Smooth muscle cell (in vitro differentiated cells): ENCODE measurements at regions not wholly inside any gene's neighbourhood (a gene's known extent, or its start where the extent isn't known, plus 50 kb on each side); places are given as distances from the start of the nearest gene placed in this dataset.
A peak's percentile ranks its signal among the peaks of the same experiment; 100 is the strongest.

ENCODE experiments used
- DNase-seq: peaks from one replicate; lab custom pipeline; 2025; ENCODE audit not compliant: unreplicated experiment; lab: John Stamatoyannopoulos, UW
- H2AFZ ChIP-seq: fragments of 200-600 bp; sonication (generic); 2 replicates; pipeline ENCODE4 v1.6.0; 2016; ENCODE audit warnings: antibody characterized with exemption, low read depth, mild to moderate bottlenecking
- H3F3A ChIP-seq: fragments of 200-600 bp; sonication (generic); 2 replicates; pipeline ENCODE4 v1.6.0; 2017; ENCODE audit warnings: antibody characterized with exemption, low read depth
- H3K27ac ChIP-seq: fragments of 200-600 bp; sonication (generic); 2 replicates; pipeline ENCODE4 v1.5.1; 2016; ENCODE audit warnings: low read depth, mild to moderate bottlenecking
- H3K27me3 ChIP-seq: fragments of 200-600 bp; sonication (generic); 2 replicates; pipeline ENCODE4 v1.6.1; 2016; ENCODE audit warnings: low read depth, mild to moderate bottlenecking
- H3K36me3 ChIP-seq: fragments of 200-600 bp; sonication (generic); 2 replicates; pipeline ENCODE4 v1.5.1; 2016; ENCODE audit warnings: low read depth
- H3K4me1 ChIP-seq: fragments of 200-600 bp; sonication (generic); 2 replicates; pipeline ENCODE4 v1.5.1; 2016; ENCODE audit warnings: low read depth
- H3K4me2 ChIP-seq: fragments of 200-600 bp; sonication (generic); 2 replicates; pipeline ENCODE4 v1.6.0; 2016; ENCODE audit warnings: mild to moderate bottlenecking
- H3K4me3 ChIP-seq: fragments of 200-600 bp; sonication (generic); 2 replicates; pipeline ENCODE4 v1.5.1; 2016; ENCODE audit warnings: mild to moderate bottlenecking
- H3K79me2 ChIP-seq: fragments of 200-600 bp; sonication (generic); 2 replicates; pipeline ENCODE4 v1.6.0; 2016; ENCODE audit warnings: low read depth, mild to moderate bottlenecking
- H3K9ac ChIP-seq: fragments of 200-600 bp; sonication (generic); 2 replicates; pipeline ENCODE4 v1.6.0; 2016; ENCODE audit warnings: low read depth
- H3K9me3 ChIP-seq: fragments of 200-600 bp; sonication (generic); replicated peaks from 2 replicates; pipeline ENCODE4 v1.5.1; 2016; ENCODE audit warnings: low read depth
- H4K20me1 ChIP-seq: fragments of 200-600 bp; sonication (generic); 2 replicates; pipeline ENCODE4 v1.6.0; 2016; ENCODE audit warnings: low read depth
- CTCF ChIP-seq: fragments of 200-600 bp; sonication (generic); IDR thresholded peaks from 2 replicates; pipeline ENCODE4 v1.5.1; 2017; ENCODE audit warnings: borderline replicate concordance, mild to moderate bottlenecking, antibody characterized with exemption; ENCODE audit not compliant: insufficient read depth, poor library complexity, severe bottlenecking
- WGBS: methylation state at CpG from one replicate; pipeline ENCODE4 v1.1.7; 2016; ENCODE audit warnings: low lambda C conversion rate; 5-methylcytosine and 5-hydroxymethylcytosine counted together

DNA sequence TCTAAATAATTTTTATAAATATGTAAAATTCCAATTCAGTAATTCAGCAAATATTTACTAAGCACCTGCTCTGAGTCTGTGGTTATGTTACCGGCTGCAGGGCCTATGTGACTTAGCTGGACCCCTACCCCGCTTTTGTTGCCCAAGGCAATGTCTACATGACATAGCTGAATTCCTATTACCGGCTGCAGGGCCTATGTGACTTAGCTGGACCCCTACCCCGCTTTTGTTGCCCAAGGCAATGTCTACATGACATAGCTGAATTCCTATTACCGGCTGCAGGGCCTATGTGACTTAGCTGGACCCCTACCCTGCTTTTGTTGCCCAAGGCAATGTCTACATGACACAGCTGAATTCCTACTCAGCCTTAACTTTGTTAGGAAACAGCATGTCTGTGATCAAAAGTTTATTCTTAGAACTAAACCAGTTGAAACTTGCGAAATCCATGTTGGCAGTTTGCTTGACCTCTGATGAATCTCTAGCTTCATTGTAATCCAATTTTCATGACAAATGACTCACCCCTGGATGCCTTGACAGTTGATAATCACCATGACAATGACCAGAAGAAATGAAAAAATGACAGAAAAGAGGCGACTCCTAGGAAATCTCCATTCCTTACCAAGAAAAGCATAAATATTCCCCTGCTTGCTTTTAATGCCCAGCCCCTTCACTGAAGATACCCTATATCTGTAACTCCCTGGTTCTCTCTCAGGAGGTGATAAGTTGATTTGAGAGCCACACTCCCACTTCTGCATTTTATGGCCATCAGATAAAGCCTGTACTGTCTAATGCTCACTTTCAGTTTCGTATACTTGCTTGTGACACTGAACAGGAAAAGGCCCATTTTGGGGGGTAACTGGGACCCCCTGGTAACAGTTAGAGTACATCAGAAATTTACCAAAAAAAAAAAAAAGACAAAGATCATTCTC lies 148.4 kb upstream of the SYT10 start:
- no peak for DNase-seq
- WGBS, result 44% methylated on average over 8 of the region's 8 CpGs
- H4K20me1 ChIP-seq, result no peaks in the 10 kb centered on the region
- no peaks in the 10 kb centered on the region for H3K79me2 ChIP-seq
- peaks cover 16% of the 10 kb centered on the region for H3K4me1 ChIP-seq
- H3K36me3 ChIP-seq, result no peaks in the 10 kb centered on the region
- no peak overlapping the region for H3K4me3 ChIP-seq
- TF ChIP-seq CTCF, result no peak
- no peaks in the 10 kb centered on the region for H3K27me3 ChIP-seq
- H2AFZ ChIP-seq, result no peak overlapping the region
- peak overlapping the region; percentile 69 for H3K4me2 ChIP-seq
- H3F3A ChIP-seq, result no peaks in the 10 kb centered on the region
- no peaks in the 10 kb centered on the region for H3K9me3 ChIP-seq
- H3K9ac ChIP-seq, result peak overlapping the region; percentile 74
- peak overlapping the region; percentile 89 for H3K27ac ChIP-seq

DNA sequence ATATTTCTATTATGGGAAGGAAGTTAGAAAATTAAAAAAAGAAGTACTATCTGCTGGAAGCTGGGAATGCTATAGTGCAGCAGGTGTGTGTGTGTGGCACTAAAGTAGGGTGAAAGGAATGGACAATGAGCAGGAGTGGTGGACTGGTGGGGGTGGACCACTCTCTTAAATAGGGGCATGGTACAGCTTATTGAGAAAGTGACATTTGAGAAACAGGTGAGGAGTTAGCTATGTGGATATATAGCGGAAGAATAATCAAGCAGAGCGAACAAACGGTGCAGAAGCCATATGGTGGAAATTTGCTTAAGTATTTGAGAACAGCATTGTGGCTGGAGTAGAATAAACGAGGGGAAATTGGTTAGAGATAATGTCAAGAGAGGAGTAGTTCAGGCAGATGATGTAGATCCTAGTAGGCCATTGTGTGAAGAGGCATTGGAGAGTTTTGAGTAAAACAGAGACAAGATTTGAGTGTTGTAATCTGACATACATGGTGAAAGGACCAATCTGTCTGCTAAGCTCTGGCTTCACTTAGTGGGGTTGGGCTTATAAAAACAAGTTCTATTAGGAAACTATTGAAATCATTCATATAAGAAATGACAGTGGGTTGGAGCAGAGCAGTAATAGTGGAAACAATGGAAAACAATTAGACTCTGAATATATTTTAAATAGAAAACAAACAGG lies 149.2 kb upstream of the SYT10 start:
- TF ChIP-seq CTCF, result no peak
- H3K4me3 ChIP-seq, result no peak overlapping the region
- H3K9ac ChIP-seq, result peak overlapping the region; percentile 74
- no peaks in the 10 kb centered on the region for H3K27me3 ChIP-seq
- H3K4me1 ChIP-seq, result peaks cover 16% of the 10 kb centered on the region
- H3K4me2 ChIP-seq, result peak overlapping the region; percentile 69
- peak overlapping the region; percentile 89 for H3K27ac ChIP-seq
- no peaks in the 10 kb centered on the region for H3K9me3 ChIP-seq
- no peaks in the 10 kb centered on the region for H3F3A ChIP-seq
- H4K20me1 ChIP-seq, result no peaks in the 10 kb centered on the region
- WGBS, result 86% methylated on average over 4 of the region's 4 CpGs
- no peak for DNase-seq
- H2AFZ ChIP-seq, result no peak overlapping the region
- no peaks in the 10 kb centered on the region for H3K36me3 ChIP-seq
- H3K79me2 ChIP-seq, result no peaks in the 10 kb centered on the region

- Histone ChIP-seq H3K27ac (peak overlapping the region; percentile 89), H4K20me1 (no peaks in the 10 kb centered on the region), H3K4me1 (peaks cover 16% of the 10 kb centered on the region), H3K36me3 (no peaks in the 10 kb centered on the region), H3K4me3 (no peak overlapping the region), H3K27me3 (no peaks in the 10 kb centered on the region), H2AFZ (no peak overlapping the region), H3K4me2 (no peak overlapping the region), H3K79me2 (no peaks in the 10 kb centered on the region), H3F3A (no peaks in the 10 kb centered on the region), H3K9me3 (no peaks in the 10 kb centered on the region), H3K9ac (no peak overlapping the region)
- DNase-seq, result no peak
- no peak for TF ChIP-seq CTCF
- WGBS, result 80% methylated on average over 3 of the region's 3 CpGs
Observed at GRCh38 chr12:33589576-33590114, 150.0 kb upstream of the SYT10 start.
